ENCODE measurements at regions not wholly inside any gene's neighbourhood (a gene's known extent, or its start where the extent isn't known, plus 50 kb on each side); places are given as distances from the start of the nearest gene placed in this dataset.
"Not testable (repeated sequence)": the region's sequence is repeated elsewhere in the genome, so short reads cannot be mapped to it uniquely, and the experiment has no call there.

GRCh38 chr12:131273291-131273845, 319.7 kb downstream of the ADGRD1 start:
- Histone ChIP-seq H3K36me3 (ENCODE audit: control insufficient read depth, insufficient read depth, low read length) (no peaks in the 10 kb centered on the region), H3K27me3 (ENCODE audit: control insufficient read depth, insufficient read depth, low read length) (no peaks in the 10 kb centered on the region), H3K4me3 (ENCODE audit: low read depth, low read length) (no peak overlapping the region)
- no peak for TF ChIP-seq CTCF (IDR thresholded peaks at IDR 0.05; ENCODE audit: insufficient read depth, low read length, severe bottlenecking)
- DNase-seq (ENCODE audit: low read depth), result no peak
- no peak for FAIRE-seq

- DNase-seq (ENCODE audit: low read depth), result no peak
- TF ChIP-seq CTCF (IDR thresholded peaks at IDR 0.05; ENCODE audit: insufficient read depth, low read length, severe bottlenecking), result no peak
- no peak overlapping the region for H3K4me3 ChIP-seq (ENCODE audit: low read depth, low read length)
- H3K27me3 ChIP-seq (ENCODE audit: control insufficient read depth, insufficient read depth, low read length), result no peaks in the 10 kb centered on the region
- no peaks in the 10 kb centered on the region for H3K36me3 ChIP-seq (ENCODE audit: control insufficient read depth, insufficient read depth, low read length)
- FAIRE-seq, result no peak
Observed at GRCh38 chr12:131274061-131274460, 320.4 kb downstream of the ADGRD1 start.

- DNase-seq (ENCODE audit: low read depth), result no peak
- Histone ChIP-seq H3K36me3 (ENCODE audit: control insufficient read depth, insufficient read depth, low read length) (no peaks in the 10 kb centered on the region), H3K27me3 (ENCODE audit: control insufficient read depth, insufficient read depth, low read length) (no peaks in the 10 kb centered on the region), H3K4me3 (ENCODE audit: low read depth, low read length) (no peak overlapping the region)
- no peak for TF ChIP-seq CTCF (IDR thresholded peaks at IDR 0.05; ENCODE audit: insufficient read depth, low read length, severe bottlenecking)
- no peak for FAIRE-seq
Observed at GRCh38 chr12:131274906-131275305, 321.2 kb downstream of the ADGRD1 start.

- FAIRE-seq (no peak), DNase-seq (ENCODE audit: low read depth) (no peak)
- no peaks in the 10 kb centered on the region for H3K27me3 ChIP-seq (ENCODE audit: control insufficient read depth, insufficient read depth, low read length)
- no peak for TF ChIP-seq CTCF (IDR thresholded peaks at IDR 0.05; ENCODE audit: insufficient read depth, low read length, severe bottlenecking)
- no peak overlapping the region for H3K4me3 ChIP-seq (ENCODE audit: low read depth, low read length)
- H3K36me3 ChIP-seq (ENCODE audit: control insufficient read depth, insufficient read depth, low read length), result no peaks in the 10 kb centered on the region
Observed at GRCh38 chr12:131275824-131276223, 322.1 kb downstream of the ADGRD1 start.

- no peaks in the 10 kb centered on the region for H3K27me3 ChIP-seq (ENCODE audit: control insufficient read depth, insufficient read depth, low read length)
- DNase-seq (ENCODE audit: low read depth) (no peak), FAIRE-seq (peak; percentile 96)
- no peak for TF ChIP-seq CTCF (IDR thresholded peaks at IDR 0.05; ENCODE audit: insufficient read depth, low read length, severe bottlenecking)
- no peaks in the 10 kb centered on the region for H3K36me3 ChIP-seq (ENCODE audit: control insufficient read depth, insufficient read depth, low read length)
- H3K4me3 ChIP-seq (ENCODE audit: low read depth, low read length), result no peak overlapping the region
Observed at GRCh38 chr12:131276501-131277185, 322.9 kb downstream of the ADGRD1 start.

- DNase-seq (ENCODE audit: low read depth); H3K36me3 ChIP-seq (ENCODE audit: control insufficient read depth, insufficient read depth, low read length); H3K27me3 ChIP-seq (ENCODE audit: control insufficient read depth, insufficient read depth, low read length); H3K4me3 ChIP-seq (ENCODE audit: low read depth, low read length): not testable (repeated sequence)
- FAIRE-seq, result peak; percentile 94
Observed at GRCh38 chr12:131277186-131278091, 323.7 kb downstream of the ADGRD1 start.

GRCh38 chr12:131278451-131279115, 324.9 kb downstream of the ADGRD1 start:
- FAIRE-seq, result peak; percentile 50
- DNase-seq (ENCODE audit: low read depth); H3K27me3 ChIP-seq (ENCODE audit: control insufficient read depth, insufficient read depth, low read length); H3K36me3 ChIP-seq (ENCODE audit: control insufficient read depth, insufficient read depth, low read length); H3K4me3 ChIP-seq (ENCODE audit: low read depth, low read length): not testable (repeated sequence)
